SK-N-MC (cell line): ENCODE measurements at regions not wholly inside any gene's neighbourhood (a gene's known extent, or its start where the extent isn't known, plus 50 kb on each side); places are given as distances from the start of the nearest gene placed in this dataset.

Experiments used
- EZH2 ChIP-seq: fragments of 200-600 bp; sonication (generic); IDR thresholded peaks from one replicate; pipeline ENCODE4 v1.6.1; 2017; ENCODE audit warnings: antibody characterized with exemption
- FOXP2 ChIP-seq: optimal IDR thresholded peaks from 2 replicates; pipeline ENCODE3; 2011; ENCODE audit warnings: mild to moderate bottlenecking, moderate library complexity; ENCODE audit not compliant: insufficient read depth; ENCODE audit errors: extremely low read length, control extremely low read depth
- POLR2AphosphoS5 ChIP-seq: IDR thresholded peaks from 2 replicates; pipeline ENCODE4 v1.6.1; 2012; ENCODE audit warnings: mild to moderate bottlenecking, low read depth, low read length, borderline replicate concordance

DNA sequence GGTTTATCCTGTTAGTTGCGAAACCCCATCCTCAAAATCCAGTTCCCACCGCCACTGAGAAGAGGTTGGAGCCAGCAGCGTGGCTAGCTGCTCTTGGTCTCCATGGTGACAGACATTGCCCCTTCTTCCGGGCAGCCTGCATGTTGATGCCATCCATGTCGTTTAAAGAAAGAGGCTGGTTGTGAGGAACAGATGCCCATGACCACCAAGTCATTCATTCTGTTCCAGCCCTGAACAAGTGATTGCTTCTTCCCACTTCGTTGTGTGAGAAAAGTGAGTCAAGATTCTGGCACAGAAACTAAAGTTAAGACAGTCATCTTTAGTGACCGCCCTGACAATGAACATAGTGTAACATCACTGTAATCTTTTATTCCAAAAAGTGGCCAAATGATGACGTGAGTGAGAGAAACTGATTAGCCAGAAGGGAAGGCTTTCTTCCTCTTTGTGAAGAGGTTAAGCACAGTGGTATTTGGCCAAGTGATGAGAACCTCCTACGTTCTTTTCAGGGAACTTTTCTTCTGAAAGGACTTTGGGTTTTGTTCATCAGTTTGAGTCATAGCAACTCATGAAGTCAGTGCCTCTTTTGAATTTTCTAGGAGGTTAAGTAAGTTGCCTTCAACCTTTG is 272.5 kb downstream of the GALR1 start:
- TF ChIP-seq POLR2AphosphoS5 = no peak
- no peak for TF ChIP-seq EZH2
- no peak for TF ChIP-seq FOXP2
